ENCODE measurements at regions not wholly inside any gene's neighbourhood (a gene's known extent, or its start where the extent isn't known, plus 50 kb on each side); places are given as distances from the start of the nearest gene placed in this dataset.

GRCh38 chr4:79759793-79760192 lies 313.2 kb downstream of the ANTXR2 start:
- TF ChIP-seq CTCF (IDR thresholded peaks at IDR 0.05; ENCODE audit: poor library complexity) (no peak), EZH2 (IDR thresholded peaks at IDR 0.05; ENCODE audit: borderline replicate concordance) (no peak)

Data from hepatocyte (in vitro differentiated cells).